ENCODE measurements at regions not wholly inside any gene's neighbourhood (a gene's known extent, or its start where the extent isn't known, plus 50 kb on each side); places are given as distances from the start of the nearest gene placed in this dataset.

DNA sequence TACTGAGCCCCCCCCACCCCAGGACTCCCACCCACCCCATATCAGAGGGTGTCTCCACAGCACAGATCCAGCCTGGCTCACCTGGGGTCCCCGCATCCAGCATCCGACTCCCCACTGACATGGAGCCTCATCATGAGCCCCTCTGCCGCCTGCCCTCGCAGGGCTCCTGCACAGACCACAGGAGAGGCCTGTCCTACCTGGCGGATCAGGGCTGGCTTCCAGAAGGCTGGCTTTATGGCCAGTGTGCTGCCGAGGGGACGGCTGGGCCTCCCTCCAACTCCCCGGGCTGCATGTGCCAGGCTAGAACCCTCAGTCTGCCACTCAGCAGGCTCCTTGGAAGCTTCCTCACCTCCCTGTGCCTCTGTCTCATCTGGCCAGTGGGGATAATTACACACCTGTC is 119.0 kb downstream of the RFLNA start:
- TF ChIP-seq, protein P1, sequence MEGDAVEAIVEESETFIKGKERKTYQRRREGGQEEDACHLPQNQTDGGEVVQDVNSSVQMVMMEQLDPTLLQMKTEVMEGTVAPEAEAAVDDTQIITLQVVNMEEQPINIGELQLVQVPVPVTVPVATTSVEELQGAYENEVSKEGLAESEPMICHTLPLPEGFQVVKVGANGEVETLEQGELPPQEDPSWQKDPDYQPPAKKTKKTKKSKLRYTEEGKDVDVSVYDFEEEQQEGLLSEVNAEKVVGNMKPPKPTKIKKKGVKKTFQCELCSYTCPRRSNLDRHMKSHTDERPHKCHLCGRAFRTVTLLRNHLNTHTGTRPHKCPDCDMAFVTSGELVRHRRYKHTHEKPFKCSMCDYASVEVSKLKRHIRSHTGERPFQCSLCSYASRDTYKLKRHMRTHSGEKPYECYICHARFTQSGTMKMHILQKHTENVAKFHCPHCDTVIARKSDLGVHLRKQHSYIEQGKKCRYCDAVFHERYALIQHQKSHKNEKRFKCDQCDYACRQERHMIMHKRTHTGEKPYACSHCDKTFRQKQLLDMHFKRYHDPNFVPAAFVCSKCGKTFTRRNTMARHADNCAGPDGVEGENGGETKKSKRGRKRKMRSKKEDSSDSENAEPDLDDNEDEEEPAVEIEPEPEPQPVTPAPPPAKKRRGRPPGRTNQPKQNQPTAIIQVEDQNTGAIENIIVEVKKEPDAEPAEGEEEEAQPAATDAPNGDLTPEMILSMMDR (IDR thresholded peaks at IDR 0.05; ENCODE audit: low read depth, low read length, missing control alignments) = no peak
- no peak overlapping the region for H3K4me3 ChIP-seq (replicated peaks; ENCODE audit: low read depth, low read length)
- DNase-seq (ENCODE audit: extremely low read depth, low read depth) = no peak

DNA sequence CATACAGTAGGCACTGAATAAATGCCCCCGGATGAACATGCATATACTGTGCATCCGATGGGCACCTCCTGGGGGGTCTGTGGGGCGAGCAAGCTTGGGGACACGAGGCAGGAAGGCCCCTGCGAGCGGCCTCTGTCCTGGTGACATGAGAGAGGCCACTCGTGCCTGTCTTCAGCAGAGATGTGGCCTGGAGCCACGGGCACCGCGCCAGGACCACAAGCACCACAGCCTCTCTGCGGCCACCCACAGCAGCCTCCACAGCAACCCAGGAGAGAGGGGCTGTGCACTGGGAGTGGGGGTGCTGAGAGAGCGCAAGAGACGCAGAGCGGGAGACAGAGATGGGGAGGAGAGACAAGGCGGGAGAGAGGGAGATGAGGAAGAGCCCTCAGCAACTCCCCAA is 118.5 kb downstream of the RFLNA start:
- DNase-seq (ENCODE audit: extremely low read depth, low read depth) = no peak
- TF ChIP-seq, protein P1 (IDR thresholded peaks at IDR 0.05; ENCODE audit: low read depth, low read length, missing control alignments) = no peak

DNA sequence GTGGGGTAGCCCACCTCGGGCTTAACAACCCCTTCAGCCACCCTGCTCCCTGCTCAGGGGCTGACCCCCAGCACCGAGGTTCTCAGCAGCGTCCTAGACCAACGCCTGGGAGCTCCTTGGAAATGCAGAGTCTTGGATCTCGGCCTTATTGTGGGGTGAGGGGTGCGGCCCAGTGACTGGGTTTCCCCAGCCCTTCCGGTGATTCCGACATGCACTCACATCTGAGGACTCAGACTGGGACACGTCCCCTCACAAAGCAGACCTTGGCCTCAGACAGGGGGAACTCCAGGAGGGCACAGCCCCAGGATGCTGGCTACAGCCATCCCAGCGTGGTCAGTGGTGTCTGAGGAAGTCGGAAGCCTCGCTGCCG is 117.7 kb downstream of the RFLNA start:
- no peak for DNase-seq (ENCODE audit: extremely low read depth, low read depth)
- TF ChIP-seq, protein P1 (IDR thresholded peaks at IDR 0.05; ENCODE audit: low read depth, low read length, missing control alignments) = no peak
- no peak overlapping the region for H3K4me3 ChIP-seq (replicated peaks; ENCODE audit: low read depth, low read length)

More for the DNA sequence above, 118.5 kb downstream of the RFLNA start:
- no peak overlapping the region for H3K4me3 ChIP-seq (replicated peaks; ENCODE audit: low read depth, low read length)

DNA sequence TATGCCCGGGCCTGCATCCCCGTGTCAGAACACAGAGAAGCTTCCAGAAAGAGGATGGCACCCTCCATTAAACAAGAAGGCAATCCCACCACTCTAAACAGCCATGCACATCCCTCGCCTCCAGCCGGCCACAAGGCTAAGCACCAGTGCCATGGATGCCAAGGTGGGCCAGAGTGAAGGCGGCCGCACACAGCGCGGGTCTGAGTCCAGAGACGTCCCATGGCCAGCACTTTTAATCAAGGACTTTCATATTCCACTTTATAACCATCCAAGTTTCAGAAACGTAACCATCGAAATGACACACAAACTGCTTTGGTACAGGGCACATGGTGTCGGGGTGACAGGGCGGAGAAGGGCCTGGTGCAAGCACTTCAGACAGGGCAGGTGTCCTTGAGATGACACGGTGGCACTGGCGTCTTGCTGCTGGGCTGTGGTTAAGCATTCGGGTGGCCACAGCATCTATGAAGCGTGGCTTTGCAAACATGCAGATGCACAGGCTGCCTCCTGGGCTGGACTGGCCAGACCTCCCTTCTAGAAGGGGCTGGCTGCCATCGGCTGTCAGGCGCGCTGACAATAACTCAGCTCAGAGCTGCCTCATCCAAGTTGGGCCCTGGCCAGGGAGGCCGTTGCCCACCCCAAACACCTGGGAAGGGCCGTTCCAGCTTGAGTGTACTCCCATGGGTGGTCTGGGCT is 117.2 kb downstream of the RFLNA start:
- TF ChIP-seq, protein P1 (IDR thresholded peaks at IDR 0.05; ENCODE audit: low read depth, low read length, missing control alignments) = no peak
- no peak for DNase-seq (ENCODE audit: extremely low read depth, low read depth)
- H3K4me3 ChIP-seq (replicated peaks; ENCODE audit: low read depth, low read length) = no peak overlapping the region

DNA sequence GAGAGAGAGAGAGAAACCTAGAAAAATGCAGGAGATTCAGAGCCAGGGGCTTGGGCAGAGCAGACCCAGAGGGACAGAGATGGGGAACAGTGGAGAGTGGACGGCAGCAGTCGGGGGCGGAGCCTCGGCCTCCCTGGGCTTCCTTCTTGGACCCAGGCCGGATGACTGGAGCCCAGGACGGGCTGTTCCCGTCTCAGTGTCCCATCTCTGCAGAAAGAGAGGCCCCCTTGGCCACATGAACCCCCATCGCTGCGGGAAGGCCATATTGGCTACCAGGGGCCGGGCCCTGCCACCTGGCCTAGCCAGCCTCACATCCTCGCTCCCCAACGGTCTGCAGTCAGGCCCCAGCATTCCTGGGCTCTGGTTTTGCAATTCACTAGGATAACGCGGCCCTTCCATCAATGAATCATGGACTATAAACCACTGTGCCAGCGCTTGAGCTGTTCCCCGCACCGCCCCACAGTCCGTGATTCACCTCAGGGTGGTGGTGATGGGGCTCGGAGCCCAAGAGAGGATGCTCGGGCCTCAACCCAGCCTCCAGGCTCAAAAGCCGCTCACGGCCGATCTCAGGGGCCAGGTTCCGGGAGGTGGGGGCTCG is 116.5 kb downstream of the RFLNA start:
- no peak overlapping the region for H3K4me3 ChIP-seq (replicated peaks; ENCODE audit: low read depth, low read length)
- no peak for DNase-seq (ENCODE audit: extremely low read depth, low read depth)
- TF ChIP-seq, protein P1 (IDR thresholded peaks at IDR 0.05; ENCODE audit: low read depth, low read length, missing control alignments) = no peak

DNA sequence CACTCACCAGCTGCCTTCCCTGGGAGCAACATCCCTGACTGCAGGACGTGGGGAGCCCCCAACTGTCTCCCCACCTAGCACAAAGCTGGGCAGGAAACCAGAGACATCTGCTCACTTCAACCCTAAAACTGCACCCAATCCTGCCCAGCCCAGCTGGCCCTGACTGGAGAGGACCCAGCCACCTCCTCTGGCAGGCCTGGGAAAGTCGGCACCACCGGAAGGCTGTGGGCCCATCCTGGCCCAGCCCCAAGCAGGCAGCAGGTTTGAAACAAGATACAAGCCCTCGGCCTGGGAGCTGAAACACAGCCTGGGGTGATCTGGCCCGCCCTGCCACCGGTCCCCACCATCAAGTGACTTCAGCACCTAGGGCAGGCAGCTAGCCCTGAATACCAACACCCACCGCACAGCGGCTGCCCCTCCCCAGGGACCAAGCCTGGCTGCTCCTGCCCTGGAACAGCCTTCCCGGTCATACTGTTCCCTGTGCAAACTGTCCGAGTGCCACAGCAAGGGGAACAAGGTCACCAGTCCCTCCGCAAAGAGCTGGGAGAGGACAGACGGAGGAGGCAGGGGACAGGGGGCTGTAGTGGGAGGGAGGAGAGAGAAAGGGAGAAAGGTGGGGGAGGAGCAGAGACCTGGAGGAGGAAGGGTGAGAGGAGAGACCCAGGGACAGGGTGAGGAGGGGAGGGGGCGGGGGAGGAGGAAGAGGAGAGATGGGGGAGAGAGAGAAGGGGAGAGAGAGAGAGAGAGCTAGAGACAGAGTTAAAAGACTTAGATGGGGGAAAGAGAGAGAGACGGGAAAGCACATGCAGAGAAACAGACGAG is 115.7 kb downstream of the RFLNA start:
- DNase-seq (ENCODE audit: extremely low read depth, low read depth) = no peak
- TF ChIP-seq, protein P1 (IDR thresholded peaks at IDR 0.05; ENCODE audit: low read depth, low read length, missing control alignments) = no peak
- H3K4me3 ChIP-seq (replicated peaks; ENCODE audit: low read depth, low read length) = no peak overlapping the region
